PC-9 (cell line): ENCODE measurements at regions not wholly inside any gene's neighbourhood (a gene's known extent, or its start where the extent isn't known, plus 50 kb on each side); places are given as distances from the start of the nearest gene placed in this dataset.

Experiments used
- BruUV-seq: library from RNA; stranded (reverse); fragments of 400-500 nt; replicated peaks from 2 replicates; lab custom pipeline; 2021; lab: Mats Ljungman, UMichigan
- CTCF ChIA-PET: fragments of 300-600 bp; sonication (Branson Sonifier 250); formaldehyde crosslinking; loops from one replicate; lab custom pipeline; 2022; ENCODE audit warnings: antibody characterized with exemption; lab: Charles Lee
- POLR2A ChIA-PET: fragments of 300-600 bp; sonication (Branson Sonifier 250); formaldehyde crosslinking; loops from one replicate; lab custom pipeline; 2022; ENCODE audit warnings: antibody characterized with exemption; ENCODE audit not compliant: unreplicated experiment; lab: Charles Lee
- DNase-seq, 2 experiments: peaks; one replicate each; pipeline versions ENCODE4 v3.0.0 to v3.0.0-alpha.2; 2015 to 2022; ENCODE audit warnings: mixed read lengths in 1 of 2
- H2AFZ ChIP-seq: fragments of 200-600 bp; sonication (generic); 2 replicates; pipeline ENCODE4 v1.8.1; 2017; ENCODE audit warnings: antibody characterized with exemption
- H3F3A ChIP-seq: fragments of 200-600 bp; sonication (generic); 2 replicates; pipeline ENCODE4 v1.8.1; 2017; ENCODE audit warnings: antibody characterized with exemption, mild to moderate bottlenecking, low read depth; ENCODE audit not compliant: insufficient read depth
- H3K27ac ChIP-seq: fragments of 200-600 bp; sonication (generic); 2 replicates; pipeline ENCODE4 v1.6.1; 2016; ENCODE audit warnings: mixed run types
- H3K27me3 ChIP-seq: fragments of 200-600 bp; sonication (generic); 2 replicates; pipeline ENCODE4 v1.6.1; 2016; ENCODE audit warnings: low read depth, mixed run types; ENCODE audit not compliant: insufficient read depth
- H3K36me3 ChIP-seq: fragments of 200-600 bp; sonication (generic); 2 replicates; pipeline ENCODE4 v1.6.1; 2016; ENCODE audit warnings: low read depth, mixed run types
- H3K4me1 ChIP-seq: fragments of 200-600 bp; sonication (generic); replicated peaks from 2 replicates; pipeline ENCODE4 v1.6.1; 2016; ENCODE audit warnings: mixed run types; ENCODE audit not compliant: insufficient read depth
- H3K4me2 ChIP-seq: fragments of 200-600 bp; sonication (generic); 2 replicates; pipeline ENCODE4 v1.6.1; 2017; ENCODE audit warnings: mixed run types
- H3K4me3 ChIP-seq: fragments of 200-600 bp; sonication (generic); 2 replicates; pipeline ENCODE4 v1.6.1; 2016; ENCODE audit warnings: mixed run types
- H3K79me2 ChIP-seq: fragments of 200-600 bp; sonication (generic); 2 replicates; pipeline ENCODE4 v1.6.1; 2017; ENCODE audit warnings: low read depth, mixed run types
- H3K9me2 ChIP-seq: fragments of 200-600 bp; sonication (generic); 2 replicates; pipeline ENCODE4 v1.8.1; 2017; ENCODE audit warnings: mild to moderate bottlenecking; ENCODE audit not compliant: insufficient read depth
- H3K9me3 ChIP-seq: fragments of 200-600 bp; sonication (generic); 2 replicates; pipeline ENCODE4 v1.8.1; 2016; ENCODE audit warnings: low read depth; ENCODE audit not compliant: insufficient read depth
- H4K20me1 ChIP-seq: fragments of 200-600 bp; sonication (generic); 2 replicates; pipeline ENCODE4 v1.8.1; 2017; ENCODE audit not compliant: insufficient read depth
- CTCF ChIP-seq: fragments of 200-600 bp; sonication (generic); conservative IDR thresholded peaks from 2 replicates; pipeline ENCODE4 v1.6.1; 2017; ENCODE audit warnings: mixed run types, antibody characterized with exemption, mild to moderate bottlenecking, moderate library complexity
- EZH2 ChIP-seq: fragments of 200-600 bp; sonication (generic); IDR thresholded peaks from 2 replicates; pipeline ENCODE4 v1.8.0; 2017; ENCODE audit warnings: antibody characterized with exemption, low read depth
- intact Hi-C: fragments of 100-400 bp; cut with micrococcal nuclease; formaldehyde crosslinking; loops from one replicate; pipeline ENCODE4 v1.10.0; 2022; ENCODE audit not compliant: unreplicated experiment

GRCh38 chr4:43932448-43932847 lies 516.2 kb downstream of the KCTD8 start:
- intact Hi-C loops, result no loop called here
- no peak for TF ChIP-seq EZH2
- TF ChIP-seq CTCF, result no peak
- H3K9me2 ChIP-seq, result no peaks in the 10 kb centered on the region
- CTCF ChIA-PET, result no interaction called here
- H3K4me2 ChIP-seq, result no peak overlapping the region
- H3K36me3 ChIP-seq, result no peaks in the 10 kb centered on the region
- no peak for DNase-seq
- no peaks in the 10 kb centered on the region for H3K4me1 ChIP-seq
- no peaks in the 10 kb centered on the region for H4K20me1 ChIP-seq
- H3K27me3 ChIP-seq, result no peaks in the 10 kb centered on the region
- H2AFZ ChIP-seq, result no peak overlapping the region
- POLR2A ChIA-PET, result no interaction called here
- no peaks in the 10 kb centered on the region for H3K9me3 ChIP-seq
- no peaks in the 10 kb centered on the region for H3K79me2 ChIP-seq
- no peaks in the 10 kb centered on the region for H3F3A ChIP-seq
- H3K4me3 ChIP-seq, result no peak overlapping the region
- BruUV-seq, result no TSS peak
- no peak overlapping the region for H3K27ac ChIP-seq

- Histone ChIP-seq H3K27ac (no peak overlapping the region), H3K4me3 (no peak overlapping the region), H3K36me3 (no peaks in the 10 kb centered on the region), H3K4me1 (no peaks in the 10 kb centered on the region), H3K27me3 (no peaks in the 10 kb centered on the region), H3K9me3 (no peaks in the 10 kb centered on the region), H2AFZ (no peak overlapping the region), H4K20me1 (no peaks in the 10 kb centered on the region), H3K4me2 (no peak overlapping the region), H3F3A (no peaks in the 10 kb centered on the region), H3K79me2 (no peaks in the 10 kb centered on the region), H3K9me2 (no peaks in the 10 kb centered on the region)
- DNase-seq, result no peak
- BruUV-seq, result no TSS peak
- CTCF ChIA-PET, result no interaction called here
- intact Hi-C loops, result no loop called here
- TF ChIP-seq CTCF (no peak), EZH2 (no peak)
- POLR2A ChIA-PET, result interaction anchor here (0.7 kb wide), 1 partner anchor 177 kb away, joined by 4 read pairs; no protein-coding TSS in a partner anchor
Measured at GRCh38 chr4:43943998-43944397, 504.6 kb downstream of the KCTD8 start.

GRCh38 chr4:43959976-43960375 lies 488.6 kb downstream of the KCTD8 start:
- no peak overlapping the region for H2AFZ ChIP-seq
- no peak for DNase-seq
- H3K4me2 ChIP-seq, result no peak overlapping the region
- no peaks in the 10 kb centered on the region for H3K4me1 ChIP-seq
- H3K27ac ChIP-seq, result no peak overlapping the region
- ChIA-PET CTCF (no interaction called here), POLR2A (no interaction called here)
- H3K27me3 ChIP-seq, result no peaks in the 10 kb centered on the region
- peaks cover 3% of the 10 kb centered on the region; the same call in 1 of the 2 replicates for H3K9me2 ChIP-seq
- H3F3A ChIP-seq, result no peaks in the 10 kb centered on the region
- H4K20me1 ChIP-seq, result no peaks in the 10 kb centered on the region
- H3K79me2 ChIP-seq, result no peaks in the 10 kb centered on the region
- no peaks in the 10 kb centered on the region for H3K36me3 ChIP-seq
- intact Hi-C loops, result no loop called here
- no peaks in the 10 kb centered on the region for H3K9me3 ChIP-seq
- TF ChIP-seq EZH2, result no peak
- TF ChIP-seq CTCF, result no peak
- BruUV-seq, result no TSS peak
- H3K4me3 ChIP-seq, result no peak overlapping the region
